ENCODE measurements at regions not wholly inside any gene's neighbourhood (a gene's known extent, or its start where the extent isn't known, plus 50 kb on each side); places are given as distances from the start of the nearest gene placed in this dataset.

- no peak for DNase-seq (ENCODE audit: insufficient read length, low spot score)
- TF ChIP-seq CTCF (IDR thresholded peaks at IDR 0.05; ENCODE audit: insufficient read depth, missing control alignments): no peak
- no peak for FAIRE-seq
Observed at GRCh38 chr13:40109351-40109844, 453.9 kb downstream of the COG6 start.

- no peak for TF ChIP-seq CTCF (IDR thresholded peaks at IDR 0.05; ENCODE audit: insufficient read depth, missing control alignments)
- FAIRE-seq: no peak
- no peak for DNase-seq (ENCODE audit: insufficient read length, low spot score)
Observed at GRCh38 chr13:40113643-40114304, 458.3 kb downstream of the COG6 start.

GRCh38 chr13:40114305-40114896 lies 458.9 kb downstream of the COG6 start:
- TF ChIP-seq CTCF (IDR thresholded peaks at IDR 0.05; ENCODE audit: insufficient read depth, missing control alignments): no peak
- DNase-seq (ENCODE audit: insufficient read length, low spot score): no peak
- FAIRE-seq: no peak

- DNase-seq (ENCODE audit: insufficient read length, low spot score) (no peak), FAIRE-seq (no peak)
- TF ChIP-seq CTCF (IDR thresholded peaks at IDR 0.05; ENCODE audit: insufficient read depth, missing control alignments): no peak
Observed at GRCh38 chr13:40115426-40115825, 460.0 kb downstream of the COG6 start.

- FAIRE-seq (no peak), DNase-seq (ENCODE audit: insufficient read length, low spot score) (no peak)
- no peak for TF ChIP-seq CTCF (IDR thresholded peaks at IDR 0.05; ENCODE audit: insufficient read depth, missing control alignments)
Observed at GRCh38 chr13:40116008-40116407, 460.5 kb downstream of the COG6 start.

GRCh38 chr13:40118337-40118736 lies 462.9 kb downstream of the COG6 start:
- no peak for TF ChIP-seq CTCF (IDR thresholded peaks at IDR 0.05; ENCODE audit: insufficient read depth, missing control alignments)
- DNase-seq (ENCODE audit: insufficient read length, low spot score): no peak
- no peak for FAIRE-seq

GRCh38 chr13:40119852-40120251 lies 464.4 kb downstream of the COG6 start:
- TF ChIP-seq CTCF (IDR thresholded peaks at IDR 0.05; ENCODE audit: insufficient read depth, missing control alignments): no peak
- no peak for DNase-seq (ENCODE audit: insufficient read length, low spot score)
- FAIRE-seq: no peak

All from D721Med (cell line).